Activated CD4-positive, alpha-beta T cell treated with anti-CD3 and anti-CD28 coated beads, Interleukin-2, amount 50 U/mL, for 48 hours (primary cell): ENCODE measurements at regions not wholly inside any gene's neighbourhood (a gene's known extent, or its start where the extent isn't known, plus 50 kb on each side); places are given as distances from the start of the nearest gene placed in this dataset.

Source experiments
- DNase-seq, 2 experiments: peaks; one replicate each; pipeline ENCODE4 v3.0.0-alpha.2; 2020

DNA sequence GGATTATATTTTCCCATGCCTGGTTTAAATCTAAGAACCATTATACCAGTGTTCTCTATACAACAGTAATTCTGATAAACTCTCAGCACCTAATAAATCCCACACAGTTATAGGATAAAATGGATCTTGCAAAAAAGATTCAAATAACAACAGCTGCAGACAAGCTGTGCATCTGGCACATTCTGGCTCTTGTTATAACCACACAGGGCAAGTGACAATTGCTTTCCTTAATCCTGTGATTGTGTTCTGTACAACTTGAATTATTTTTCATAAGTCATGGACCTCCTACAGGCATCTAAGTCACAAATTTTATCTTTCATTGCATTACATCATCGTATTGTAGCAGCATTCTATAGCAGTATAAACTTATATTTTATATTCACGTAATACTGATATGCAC, 948.3 kb downstream of the SLITRK1 start:
- DNase-seq: no peak

DNA sequence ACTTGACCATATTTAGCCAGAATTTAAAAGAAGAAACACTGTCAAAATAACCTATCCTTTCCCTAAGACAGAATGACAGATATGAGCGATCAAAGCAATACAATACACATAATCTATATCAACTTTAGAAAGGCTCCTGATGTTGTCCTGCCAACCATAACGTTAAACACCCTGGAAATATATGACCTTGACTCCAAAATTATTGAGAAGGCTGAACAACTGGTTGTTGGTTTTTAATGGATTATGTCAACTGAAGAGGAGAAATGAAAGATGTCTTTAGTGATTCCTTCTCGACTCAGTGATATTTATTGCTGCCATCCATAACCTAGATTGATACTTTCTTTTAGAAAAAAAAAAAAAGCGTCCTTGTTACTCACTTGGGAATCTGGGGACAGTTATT, 957.2 kb downstream of the SLITRK1 start:
- no peak for DNase-seq

DNA sequence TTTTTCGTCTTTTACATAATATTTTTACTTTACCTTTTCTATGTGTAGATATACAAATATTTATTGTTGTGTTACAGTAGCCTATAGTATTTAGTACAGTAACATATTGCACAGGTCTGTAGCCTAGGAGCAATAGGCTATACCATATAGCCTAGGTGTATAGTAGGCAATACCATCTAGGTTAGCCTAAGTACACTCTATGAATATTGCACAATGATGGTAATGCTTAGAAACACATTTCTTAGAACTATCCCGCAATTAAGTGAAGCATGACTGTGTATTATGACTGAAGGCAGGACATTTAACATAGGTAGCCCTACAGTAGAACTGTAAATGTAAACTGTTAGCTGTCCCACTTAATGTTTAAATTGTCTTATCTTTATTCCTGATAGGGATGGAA, 964.3 kb downstream of the SLITRK1 start:
- DNase-seq: no peak

DNA sequence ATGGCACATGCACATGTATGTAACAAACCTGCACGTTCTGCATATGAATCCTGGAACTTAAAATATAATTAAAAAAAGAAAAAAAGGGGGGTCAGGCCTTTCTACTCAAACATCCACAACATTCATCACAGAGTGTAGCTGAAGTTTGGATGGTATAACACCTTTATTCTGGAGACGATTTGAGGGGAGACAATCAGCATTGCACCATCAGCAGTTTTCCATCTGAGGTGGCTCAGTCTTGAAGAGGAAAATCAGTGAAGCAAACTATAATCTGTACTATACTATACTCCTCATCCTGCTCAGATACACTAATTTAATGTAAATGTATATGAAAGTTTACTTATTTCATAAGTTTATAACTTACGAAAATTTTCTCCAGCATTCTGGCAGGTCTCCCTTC, 969.7 kb downstream of the SLITRK1 start:
- no peak for DNase-seq

DNA sequence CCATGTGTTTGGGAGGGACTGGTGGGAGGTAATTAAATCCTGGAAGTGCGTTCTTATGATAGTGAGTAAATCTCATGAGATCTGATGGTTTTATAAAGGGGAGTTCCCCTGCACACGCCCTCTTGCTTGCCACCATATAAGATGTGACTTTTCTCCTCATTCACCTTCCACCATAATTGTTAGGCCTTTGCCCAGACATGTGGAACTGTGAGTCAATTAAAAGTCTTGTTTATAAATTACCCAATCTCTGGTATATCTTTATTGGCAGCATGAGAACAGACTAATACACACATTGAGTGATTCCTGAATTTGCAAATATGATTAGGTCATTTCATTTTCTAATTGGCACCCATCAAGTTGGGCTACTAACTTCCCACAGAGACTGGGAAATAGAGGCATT, 977.2 kb downstream of the SLITRK1 start:
- no peak for DNase-seq

DNA sequence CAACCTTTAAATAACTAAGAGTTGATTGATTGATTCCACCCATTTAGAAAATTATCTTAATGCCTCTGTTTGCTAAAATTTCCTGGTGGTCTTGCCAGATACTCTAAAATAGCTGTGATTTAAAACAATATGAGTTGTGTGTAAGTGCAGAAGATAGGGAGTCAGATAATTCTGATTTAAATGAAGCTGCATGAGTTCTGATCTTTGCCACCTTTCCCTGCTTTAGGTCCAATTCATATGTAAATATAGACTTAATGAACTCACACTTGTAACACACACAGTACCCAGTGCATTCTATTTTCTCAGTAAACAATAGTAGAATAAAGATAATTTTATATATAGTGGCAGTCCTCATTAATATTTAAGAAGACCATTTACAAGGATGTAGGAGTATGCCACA, 981.8 kb downstream of the SLITRK1 start:
- no peak for DNase-seq

DNA sequence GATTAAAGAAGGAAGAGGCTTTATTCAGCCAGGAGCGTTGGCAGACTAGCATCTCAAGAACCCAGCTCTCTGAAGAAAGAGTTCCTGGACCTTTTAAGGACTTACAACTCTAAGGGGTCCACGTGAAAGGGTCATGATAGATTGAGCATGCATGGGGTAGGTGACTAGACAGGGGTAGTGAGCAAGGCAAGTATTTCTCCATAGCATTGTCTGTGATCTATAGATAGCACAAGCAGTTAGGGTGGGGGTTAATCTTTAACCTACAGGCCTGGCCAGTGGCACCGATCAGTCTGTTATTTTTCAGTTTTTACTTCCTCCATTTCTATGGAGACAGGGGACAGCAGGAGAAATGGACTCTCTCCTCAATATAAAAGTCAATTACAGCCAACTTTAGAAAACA, 983.7 kb downstream of the SLITRK1 start:
- DNase-seq: no peak

DNA sequence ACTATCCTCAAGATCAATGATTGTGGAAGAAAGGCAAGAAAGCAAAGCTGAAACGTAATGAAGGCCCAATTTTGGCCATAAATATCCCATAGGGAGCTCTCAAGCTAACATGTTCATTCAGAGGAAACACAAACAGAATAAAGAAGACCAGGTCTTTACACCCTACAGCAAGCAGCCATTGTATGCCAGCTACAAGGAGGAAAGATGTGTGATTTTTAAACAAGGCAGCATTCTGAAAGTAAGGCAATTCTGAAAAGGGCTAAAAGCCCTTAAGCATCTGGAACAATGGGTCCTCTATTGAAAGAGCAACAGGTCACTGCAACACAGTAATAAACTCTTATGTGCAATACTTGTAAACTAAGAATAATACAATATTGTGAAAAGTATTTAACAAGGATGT, 1002.4 kb downstream of the SLITRK1 start:
- DNase-seq: no peak

DNA sequence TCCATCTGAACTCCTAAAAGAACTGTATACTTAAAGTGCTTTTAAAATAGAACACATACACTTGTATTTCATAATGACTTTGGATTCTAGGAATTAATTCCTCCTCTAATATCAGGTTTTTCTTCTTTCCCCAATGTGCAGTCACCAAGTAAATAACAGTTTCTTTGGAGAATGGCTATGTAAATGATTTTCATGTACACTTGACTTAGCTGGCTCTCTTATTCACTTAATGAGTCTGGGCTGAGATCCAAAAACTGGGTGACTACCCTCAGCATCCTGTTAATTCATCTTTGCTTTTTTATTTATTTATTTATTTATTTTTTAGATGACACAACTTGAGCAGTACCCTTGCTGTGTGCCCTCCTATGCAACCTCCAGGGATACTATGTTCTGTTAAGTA, 1003.7 kb downstream of the SLITRK1 start:
- DNase-seq: no peak

DNA sequence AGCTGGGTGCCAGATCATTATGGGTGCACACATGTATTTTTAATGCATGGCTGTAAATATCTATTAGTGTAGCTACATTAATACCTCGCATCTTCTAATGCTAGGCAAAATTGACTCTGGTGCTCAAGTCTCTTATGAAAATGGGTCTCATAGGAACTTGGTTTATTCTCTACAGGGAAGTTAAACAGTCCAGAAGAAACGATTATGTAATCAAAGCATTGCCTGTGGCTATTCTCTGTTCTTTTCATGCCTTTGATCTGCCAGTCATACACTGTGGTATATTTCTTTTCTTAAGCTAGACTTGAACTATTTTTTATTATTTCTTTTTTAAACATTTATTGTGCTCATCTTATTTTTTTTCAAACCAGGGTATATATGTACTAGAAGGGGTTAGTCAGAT, 1015.0 kb downstream of the SLITRK1 start:
- no peak for DNase-seq

DNA sequence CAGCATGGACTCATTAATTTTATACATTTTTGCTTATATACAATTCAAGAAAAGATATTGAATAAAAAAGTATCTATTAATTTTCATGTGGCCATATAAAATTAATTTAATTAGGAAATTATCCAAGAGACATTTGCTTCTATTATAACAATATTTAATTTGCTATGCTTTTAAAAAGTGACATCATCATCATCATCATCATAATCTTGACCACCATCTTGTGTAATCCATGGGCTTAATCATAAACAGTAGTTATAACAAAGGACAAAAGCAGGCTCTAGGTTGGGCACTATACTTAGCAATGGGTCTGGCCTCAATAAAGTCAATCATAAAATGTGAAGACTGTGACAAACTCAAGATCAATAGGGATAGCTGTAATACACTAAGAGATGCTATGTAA, 1031.6 kb downstream of the SLITRK1 start:
- no peak for DNase-seq

DNA sequence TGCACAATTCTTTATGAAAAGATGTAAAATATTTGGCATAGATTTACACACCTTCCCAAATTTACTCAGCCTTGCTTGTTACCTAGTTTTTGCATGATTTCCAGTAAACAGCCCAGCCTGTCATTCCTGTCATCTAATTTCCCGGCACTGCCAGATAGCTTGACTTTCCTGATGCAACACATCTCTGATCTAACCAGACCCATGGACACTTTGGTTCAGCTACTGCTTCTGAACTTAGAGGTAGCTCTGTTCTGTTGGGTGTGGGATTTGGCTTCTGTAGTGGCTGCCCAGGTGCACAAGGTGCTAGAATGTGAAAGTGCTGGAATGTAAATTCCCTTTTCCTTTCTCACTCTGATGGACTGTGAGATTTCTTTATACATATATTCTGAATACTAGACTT, 1033.5 kb downstream of the SLITRK1 start:
- no peak for DNase-seq

DNA sequence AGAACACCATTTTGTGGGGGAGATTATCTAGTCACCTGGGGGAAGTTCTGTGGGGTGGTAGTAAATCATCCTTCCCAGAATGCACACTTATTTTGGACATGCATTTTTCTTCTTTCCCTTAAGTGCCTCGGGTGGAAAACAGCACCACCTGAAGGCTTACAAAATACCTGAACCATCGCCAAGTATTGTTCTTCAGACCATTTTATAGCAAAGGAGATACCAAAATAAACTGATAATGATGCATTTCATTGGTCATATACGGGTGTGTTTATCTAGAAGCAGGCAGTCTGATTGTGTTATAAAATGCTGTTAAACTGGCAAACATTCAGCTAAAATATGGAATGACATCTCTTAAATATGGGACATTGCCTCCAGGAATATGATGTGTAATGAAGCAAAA, 1034.7 kb downstream of the SLITRK1 start:
- DNase-seq: no peak

DNA sequence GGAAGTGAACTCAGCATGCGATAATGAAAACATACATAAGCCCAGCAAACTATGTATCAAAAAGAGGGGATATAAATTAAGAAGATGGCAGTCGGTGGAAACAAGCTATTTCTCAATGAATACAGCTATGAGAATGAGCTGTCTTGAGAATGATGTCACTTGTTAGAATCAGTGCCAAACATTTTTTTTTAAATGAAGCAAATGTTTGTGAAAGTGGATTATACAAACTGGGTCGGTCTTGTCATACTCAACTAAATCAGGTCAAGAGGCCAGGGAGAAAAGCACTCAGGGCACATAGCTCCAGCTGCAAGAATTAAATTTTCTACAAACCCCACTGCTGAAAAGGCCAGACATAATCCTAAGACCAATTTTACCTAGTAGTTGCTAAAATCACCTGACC, 1048.4 kb downstream of the SLITRK1 start:
- DNase-seq: no peak

DNA sequence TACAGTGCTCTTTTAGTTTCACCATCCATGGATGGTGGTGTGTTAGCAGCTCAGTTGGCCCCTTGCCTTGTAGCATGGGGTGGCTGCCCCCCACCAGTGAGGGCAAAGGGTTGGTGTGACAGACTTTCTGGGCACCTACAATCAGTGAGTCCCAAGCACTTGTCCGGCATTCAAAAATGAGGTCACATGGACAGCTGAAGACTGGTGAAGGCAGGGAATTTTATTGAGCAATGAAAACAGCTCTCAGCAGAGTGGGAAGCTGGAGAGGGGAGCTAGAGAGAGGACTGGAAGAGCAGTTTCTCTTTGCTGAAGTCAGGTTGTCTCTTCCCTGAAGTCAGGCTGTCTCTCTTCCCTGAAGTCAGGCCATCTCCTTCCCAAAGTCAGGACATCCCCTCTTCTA, 1053.2 kb downstream of the SLITRK1 start:
- DNase-seq: no peak

DNA sequence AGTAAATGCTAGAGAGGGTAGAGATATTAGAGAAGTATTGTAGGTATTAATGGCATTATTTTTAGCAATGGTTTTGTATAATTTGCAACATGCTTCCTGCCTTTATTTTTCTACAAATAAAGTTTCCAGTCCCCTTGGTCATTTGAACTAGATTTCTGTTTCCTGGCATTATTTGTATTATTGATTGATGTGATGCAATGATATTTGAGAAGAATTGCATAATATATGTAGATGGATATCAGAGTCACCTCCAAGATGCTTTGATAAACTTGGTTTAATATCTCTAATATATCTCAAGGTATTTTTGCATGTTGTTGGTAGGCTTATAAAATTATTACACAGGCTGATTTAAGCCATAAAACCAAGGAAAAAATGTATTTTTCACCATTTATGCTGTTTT, 1054.5 kb downstream of the SLITRK1 start:
- DNase-seq: no peak

DNA sequence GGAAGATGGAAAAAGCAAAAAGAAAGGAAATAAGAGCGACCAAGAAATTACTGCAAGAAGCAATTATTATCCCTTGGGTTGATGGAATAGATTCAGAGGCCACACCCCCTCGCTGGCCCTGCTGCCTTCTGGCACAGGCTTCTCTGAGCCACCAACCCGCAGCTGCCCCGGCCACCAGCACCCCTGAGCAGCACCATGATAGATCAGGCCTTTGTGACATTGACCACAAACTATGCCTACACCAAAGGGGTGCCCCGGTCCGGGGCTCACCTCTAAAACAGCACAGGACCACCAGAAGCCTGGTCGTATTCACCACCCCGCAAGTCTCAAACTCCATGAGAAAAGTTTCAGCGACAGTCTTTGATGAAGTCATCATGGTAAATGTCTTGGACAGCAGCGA, 1059.3 kb downstream of the SLITRK1 start:
- DNase-seq: no peak

DNA sequence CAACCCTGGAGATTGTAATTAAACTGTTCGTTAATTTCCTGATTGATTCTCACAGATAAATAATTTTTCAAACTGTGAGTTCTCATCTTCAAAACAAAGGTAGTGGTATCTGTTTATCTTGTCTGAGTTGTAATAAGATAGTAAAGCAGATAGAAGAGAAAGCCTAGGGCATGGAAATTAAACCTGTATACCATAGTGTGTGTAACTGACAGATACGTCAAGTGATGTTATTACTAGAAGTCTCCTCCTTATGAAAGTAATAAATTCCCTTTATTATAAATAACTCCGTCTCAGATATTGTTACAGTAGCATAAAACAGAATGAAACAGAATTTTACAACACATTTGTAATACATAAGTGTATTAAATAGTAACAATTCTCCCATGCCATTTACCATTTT, 1065.1 kb downstream of the SLITRK1 start:
- no peak for DNase-seq

DNA sequence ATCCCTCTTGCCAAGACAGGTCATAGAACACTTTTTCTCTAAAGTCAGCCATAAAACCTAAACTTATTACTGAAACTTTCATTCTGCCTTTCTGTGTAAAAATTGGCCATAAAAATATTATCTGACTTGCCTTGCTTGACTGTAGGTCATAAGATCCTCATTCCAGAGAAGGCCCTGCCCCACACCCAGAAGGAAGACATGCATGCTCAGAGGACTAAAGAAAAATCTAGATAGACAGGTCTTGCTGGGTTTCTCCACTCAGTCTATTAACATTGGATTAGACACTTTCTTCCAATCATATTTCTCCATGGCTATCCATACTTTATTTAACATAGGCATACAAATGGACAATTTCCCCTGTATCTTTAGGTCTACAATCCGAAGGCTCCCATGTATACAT, 1066.5 kb downstream of the SLITRK1 start:
- DNase-seq: no peak

DNA sequence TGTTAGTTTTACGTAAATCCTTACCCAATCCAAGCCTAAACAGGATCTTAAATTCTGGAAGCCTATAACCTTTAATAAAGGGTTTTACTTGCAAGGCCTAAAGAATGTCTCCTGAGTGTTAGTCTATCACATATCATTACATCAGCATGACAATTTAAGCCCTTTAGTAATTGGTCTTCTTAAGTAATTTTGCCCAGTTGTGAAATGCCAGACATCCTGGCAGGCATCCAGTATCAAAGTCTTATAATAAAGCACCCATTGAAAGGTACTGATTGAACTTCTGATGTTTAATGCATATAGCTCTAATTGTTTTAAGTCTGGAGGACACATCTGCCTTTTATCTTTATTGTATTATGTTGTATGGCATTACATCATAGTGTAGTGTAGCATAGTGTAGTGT, 1078.9 kb downstream of the SLITRK1 start:
- DNase-seq: no peak

DNA sequence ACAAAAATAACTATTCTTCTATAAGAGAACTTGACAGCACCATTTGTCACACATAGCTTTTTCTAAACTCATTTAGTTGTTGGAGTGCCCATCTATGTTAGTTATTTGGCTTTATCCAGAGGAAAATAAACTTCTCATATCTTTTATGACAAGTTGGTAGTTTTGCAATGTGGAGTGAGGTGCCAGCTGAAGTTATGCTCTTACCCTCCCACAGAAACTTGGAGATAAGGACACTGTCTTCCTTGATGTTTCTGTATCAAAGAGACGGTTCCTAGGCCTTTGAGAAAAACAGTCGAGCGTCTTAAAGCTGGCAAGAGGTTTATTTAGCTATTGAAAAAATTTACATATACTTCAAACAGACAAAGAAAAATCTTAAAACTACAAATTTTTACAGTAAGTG, 1079.7 kb downstream of the SLITRK1 start:
- no peak for DNase-seq

DNA sequence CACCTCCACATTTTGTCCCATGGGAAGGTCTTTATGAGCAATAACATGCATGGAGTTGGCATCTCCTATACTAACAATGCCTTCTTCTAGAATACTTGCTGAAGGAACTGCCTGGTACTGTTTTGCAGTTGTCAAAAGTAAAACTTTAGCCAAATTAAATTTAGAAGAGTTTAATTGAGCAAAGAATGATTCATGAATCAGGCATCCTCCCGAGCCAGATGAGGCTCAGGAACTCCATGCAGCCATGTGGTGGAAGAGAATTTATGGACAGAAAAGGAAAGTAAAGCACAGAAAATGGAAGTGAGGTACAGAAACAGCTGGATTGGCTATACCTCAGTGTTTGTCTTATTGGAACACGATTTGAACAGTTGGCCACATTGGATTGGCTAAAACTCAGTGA, 1081.9 kb downstream of the SLITRK1 start:
- DNase-seq: no peak

DNA sequence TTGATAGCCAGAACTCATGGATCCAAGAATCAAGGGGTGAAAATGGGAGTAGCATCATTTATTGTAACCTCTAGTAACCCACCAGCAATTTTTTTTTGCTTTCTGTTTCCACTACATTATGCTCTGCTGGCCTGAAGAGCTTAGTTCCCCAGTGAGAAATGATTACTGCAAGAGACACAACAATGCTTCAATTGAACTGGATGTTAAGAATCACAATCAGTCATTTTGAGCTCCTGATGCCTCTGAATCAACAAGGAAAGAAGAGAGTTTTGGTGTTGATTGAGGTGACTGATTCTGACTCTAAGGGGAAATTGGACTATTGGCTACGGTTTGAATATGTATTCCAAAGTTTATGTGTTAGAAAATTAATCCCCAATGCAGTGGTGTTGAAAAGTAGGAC, 1084.4 kb downstream of the SLITRK1 start:
- no peak for DNase-seq

DNA sequence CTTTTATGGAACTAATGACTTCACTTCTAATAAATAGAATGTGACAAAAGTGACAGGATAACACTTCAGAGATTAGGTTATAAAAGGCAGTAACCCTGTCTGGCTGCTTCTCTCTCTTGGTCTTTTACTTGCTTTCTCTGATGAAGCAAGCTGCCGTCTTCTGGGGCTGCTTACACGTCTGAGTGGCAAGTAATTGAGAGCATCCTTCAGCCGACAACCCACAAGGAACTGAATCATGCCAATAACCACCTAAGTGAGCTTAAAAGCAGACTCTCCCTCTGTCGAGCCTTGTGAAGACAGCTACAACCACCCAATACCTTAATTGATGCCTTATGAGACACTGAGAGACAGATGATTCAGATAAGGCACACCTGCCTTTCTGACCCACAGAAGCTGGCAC, 1091.2 kb downstream of the SLITRK1 start:
- DNase-seq: no peak

DNA sequence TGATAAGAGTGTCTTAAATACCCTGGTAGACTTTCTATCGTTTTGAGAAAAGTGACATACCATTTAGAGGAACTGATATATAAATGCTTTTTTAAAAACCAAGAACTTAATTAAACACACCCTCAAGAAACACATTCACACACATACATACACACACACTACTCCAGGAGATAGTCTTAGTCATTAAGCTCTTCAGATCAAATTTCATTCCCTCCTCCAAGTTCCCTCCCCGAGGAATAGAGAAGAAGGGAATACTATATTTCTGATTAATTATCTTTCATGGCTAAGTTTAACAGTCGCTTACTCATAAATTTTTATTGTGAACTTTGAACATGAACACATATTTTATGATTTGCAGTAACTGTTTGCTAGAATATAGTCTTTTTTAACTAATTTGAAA, 1109.5 kb downstream of the SLITRK1 start:
- no peak for DNase-seq

DNA sequence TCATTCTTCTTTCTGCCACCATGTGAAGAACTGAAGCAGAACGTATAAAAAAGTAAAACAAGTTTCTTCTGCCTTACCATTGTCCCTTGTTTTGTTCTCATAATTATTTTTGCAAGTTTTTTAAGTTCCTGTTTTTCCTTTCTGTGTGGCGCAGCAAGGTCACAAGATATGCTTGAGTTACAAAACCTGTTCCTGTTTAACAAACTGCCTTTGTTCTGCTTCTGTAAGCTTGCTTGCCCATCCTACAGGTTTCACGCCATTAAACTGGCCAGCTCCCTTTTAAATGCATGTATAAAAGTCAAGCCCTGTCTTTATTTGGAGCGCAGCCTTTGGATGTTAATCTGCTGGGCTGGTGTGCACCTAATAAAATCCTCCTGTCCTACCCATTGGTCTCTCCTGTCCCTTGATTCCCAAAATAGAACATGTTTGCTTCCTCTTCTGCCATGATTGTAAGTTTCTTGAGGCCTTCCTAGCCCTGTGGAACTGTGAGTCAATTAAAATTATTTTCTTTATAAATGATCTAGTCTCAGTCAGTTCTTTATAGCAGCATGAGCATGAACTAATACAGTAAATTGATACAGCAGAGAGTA, 1115.4 kb downstream of the SLITRK1 start:
- no peak for DNase-seq
